ENCODE measurements at regions not wholly inside any gene's neighbourhood (a gene's known extent, or its start where the extent isn't known, plus 50 kb on each side); places are given as distances from the start of the nearest gene placed in this dataset.
A peak's percentile ranks its signal among the peaks of the same experiment; 100 is the strongest.

DNA sequence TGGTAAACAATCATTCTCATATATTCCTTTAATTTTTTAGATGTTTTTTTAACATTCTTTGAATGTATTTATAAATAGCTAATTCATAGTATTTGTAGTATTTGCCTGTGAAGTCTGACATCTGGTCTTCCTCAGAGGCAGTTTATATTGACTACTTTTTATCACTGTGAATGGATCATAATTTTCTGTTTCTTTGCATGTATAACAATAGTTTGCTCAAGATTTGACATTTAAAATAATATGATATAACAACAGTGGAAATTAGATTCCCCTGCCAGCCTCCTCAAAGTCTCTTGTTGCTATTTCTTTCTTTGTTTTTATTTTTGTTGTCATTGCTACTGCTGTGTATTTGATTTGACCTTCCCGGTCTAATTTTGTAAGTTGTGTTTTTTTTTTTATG lies 297.0 kb upstream of the PCDH20 start (continued):
- no peak for TF ChIP-seq ZFP3 (CRISPR knock-in tag; IDR thresholded peaks at IDR 0.05)

DNA sequence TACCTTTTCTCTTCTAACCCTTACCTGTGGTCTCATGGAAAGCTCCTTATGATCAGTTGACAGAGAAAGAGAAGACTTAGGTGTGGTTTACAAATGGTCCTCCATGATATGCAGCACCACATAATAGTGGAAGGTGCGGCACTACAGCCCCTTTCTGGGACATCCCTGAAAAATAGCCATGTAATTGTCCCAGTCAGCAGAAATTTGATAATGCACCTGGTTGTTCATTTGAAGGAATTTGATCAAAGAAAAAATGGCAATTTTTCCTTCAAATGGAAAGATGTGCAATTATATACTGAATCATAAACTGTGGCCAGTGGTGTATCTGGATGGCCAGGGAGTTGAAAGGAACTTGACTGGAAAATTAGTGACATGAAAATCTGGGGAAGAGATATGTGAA lies 293.6 kb upstream of the PCDH20 start:
- ATAC-seq = no peak
- TF ChIP-seq CREB5 (CRISPR knock-in tag; IDR thresholded peaks at IDR 0.05; ENCODE audit: low read depth) = no peak
- no peak for TF ChIP-seq PPARA (CRISPR knock-in tag; IDR thresholded peaks at IDR 0.05; ENCODE audit: borderline replicate concordance)
- no peak for TF ChIP-seq TCF4 (CRISPR knock-in tag; IDR thresholded peaks at IDR 0.05; ENCODE audit: borderline replicate concordance)
- TF ChIP-seq ESRRG (CRISPR knock-in tag; IDR thresholded peaks at IDR 0.05) = no peak
- TF ChIP-seq, protein P1, sequence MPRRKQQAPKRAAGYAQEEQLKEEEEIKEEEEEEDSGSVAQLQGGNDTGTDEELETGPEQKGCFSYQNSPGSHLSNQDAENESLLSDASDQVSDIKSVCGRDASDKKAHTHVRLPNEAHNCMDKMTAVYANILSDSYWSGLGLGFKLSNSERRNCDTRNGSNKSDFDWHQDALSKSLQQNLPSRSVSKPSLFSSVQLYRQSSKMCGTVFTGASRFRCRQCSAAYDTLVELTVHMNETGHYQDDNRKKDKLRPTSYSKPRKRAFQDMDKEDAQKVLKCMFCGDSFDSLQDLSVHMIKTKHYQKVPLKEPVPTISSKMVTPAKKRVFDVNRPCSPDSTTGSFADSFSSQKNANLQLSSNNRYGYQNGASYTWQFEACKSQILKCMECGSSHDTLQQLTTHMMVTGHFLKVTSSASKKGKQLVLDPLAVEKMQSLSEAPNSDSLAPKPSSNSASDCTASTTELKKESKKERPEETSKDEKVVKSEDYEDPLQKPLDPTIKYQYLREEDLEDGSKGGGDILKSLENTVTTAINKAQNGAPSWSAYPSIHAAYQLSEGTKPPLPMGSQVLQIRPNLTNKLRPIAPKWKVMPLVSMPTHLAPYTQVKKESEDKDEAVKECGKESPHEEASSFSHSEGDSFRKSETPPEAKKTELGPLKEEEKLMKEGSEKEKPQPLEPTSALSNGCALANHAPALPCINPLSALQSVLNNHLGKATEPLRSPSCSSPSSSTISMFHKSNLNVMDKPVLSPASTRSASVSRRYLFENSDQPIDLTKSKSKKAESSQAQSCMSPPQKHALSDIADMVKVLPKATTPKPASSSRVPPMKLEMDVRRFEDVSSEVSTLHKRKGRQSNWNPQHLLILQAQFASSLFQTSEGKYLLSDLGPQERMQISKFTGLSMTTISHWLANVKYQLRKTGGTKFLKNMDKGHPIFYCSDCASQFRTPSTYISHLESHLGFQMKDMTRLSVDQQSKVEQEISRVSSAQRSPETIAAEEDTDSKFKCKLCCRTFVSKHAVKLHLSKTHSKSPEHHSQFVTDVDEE (CRISPR knock-in tag; IDR thresholded peaks at IDR 0.05) = no peak
- no peak for TF ChIP-seq OSR1 (CRISPR knock-in tag; IDR thresholded peaks at IDR 0.05)
- no peak for TF ChIP-seq CSRNP3 (CRISPR knock-in tag; IDR thresholded peaks at IDR 0.05)
- TF ChIP-seq, protein P2, sequence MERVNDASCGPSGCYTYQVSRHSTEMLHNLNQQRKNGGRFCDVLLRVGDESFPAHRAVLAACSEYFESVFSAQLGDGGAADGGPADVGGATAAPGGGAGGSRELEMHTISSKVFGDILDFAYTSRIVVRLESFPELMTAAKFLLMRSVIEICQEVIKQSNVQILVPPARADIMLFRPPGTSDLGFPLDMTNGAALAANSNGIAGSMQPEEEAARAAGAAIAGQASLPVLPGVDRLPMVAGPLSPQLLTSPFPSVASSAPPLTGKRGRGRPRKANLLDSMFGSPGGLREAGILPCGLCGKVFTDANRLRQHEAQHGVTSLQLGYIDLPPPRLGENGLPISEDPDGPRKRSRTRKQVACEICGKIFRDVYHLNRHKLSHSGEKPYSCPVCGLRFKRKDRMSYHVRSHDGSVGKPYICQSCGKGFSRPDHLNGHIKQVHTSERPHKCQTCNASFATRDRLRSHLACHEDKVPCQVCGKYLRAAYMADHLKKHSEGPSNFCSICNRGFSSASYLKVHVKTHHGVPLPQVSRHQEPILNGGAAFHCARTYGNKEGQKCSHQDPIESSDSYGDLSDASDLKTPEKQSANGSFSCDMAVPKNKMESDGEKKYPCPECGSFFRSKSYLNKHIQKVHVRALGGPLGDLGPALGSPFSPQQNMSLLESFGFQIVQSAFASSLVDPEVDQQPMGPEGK (CRISPR knock-in tag; IDR thresholded peaks at IDR 0.05; ENCODE audit: borderline replicate concordance) = no peak
- TF ChIP-seq POU6F1 (CRISPR knock-in tag; IDR thresholded peaks at IDR 0.05; ENCODE audit: borderline replicate concordance, low read depth) = no peak
- TF ChIP-seq SNAI2 (CRISPR knock-in tag; IDR thresholded peaks at IDR 0.05) = no peak

DNA sequence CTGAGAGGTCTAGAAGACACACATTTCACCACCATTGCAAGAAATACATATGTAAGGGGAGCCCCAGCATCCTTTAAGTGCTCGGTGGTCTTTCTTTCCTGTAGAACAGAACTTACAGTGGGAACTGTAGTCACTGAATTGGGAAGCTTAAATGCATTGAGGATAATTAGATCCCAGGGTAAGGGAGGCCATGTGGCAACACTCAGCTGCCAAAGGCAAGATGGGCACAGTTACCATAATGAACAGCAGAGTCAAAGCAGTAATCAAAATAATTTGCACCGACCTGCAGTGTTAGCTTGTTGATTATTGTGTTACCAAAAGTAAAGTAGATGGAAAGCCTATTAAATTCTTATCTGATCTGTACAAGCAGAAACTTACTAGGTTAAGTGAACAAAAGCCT lies 291.2 kb upstream of the PCDH20 start:
- no peak for TF ChIP-seq OSR1 (CRISPR knock-in tag; IDR thresholded peaks at IDR 0.05)
- TF ChIP-seq TCF4 (CRISPR knock-in tag; IDR thresholded peaks at IDR 0.05; ENCODE audit: borderline replicate concordance) = peak; percentile 56; the same call in 1 of the 2 replicates
- ATAC-seq = no peak

DNA sequence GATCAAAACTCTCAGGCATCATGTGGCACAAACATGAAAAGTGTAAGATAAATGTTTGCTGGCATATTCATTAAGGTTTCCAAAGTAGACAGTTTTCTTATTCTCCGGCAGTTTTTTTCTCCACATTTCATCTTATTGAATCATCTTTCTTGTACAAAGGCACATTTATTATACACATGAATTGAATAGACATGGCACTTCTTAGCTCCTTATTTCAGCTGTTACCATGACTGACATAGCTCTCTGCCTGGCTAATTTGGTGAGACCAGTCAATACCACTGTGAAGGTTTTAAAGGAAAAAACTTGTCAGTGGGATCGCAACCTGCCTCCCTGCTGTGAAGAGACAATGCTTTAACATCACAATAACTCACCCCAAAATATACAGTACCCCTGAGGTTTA lies 285.0 kb upstream of the PCDH20 start:
- ATAC-seq = no peak
- TF ChIP-seq BACH2 (CRISPR knock-in tag; IDR thresholded peaks at IDR 0.05; ENCODE audit: borderline replicate concordance) (no peak), ZNF565 (CRISPR knock-in tag; conservative IDR thresholded peaks at IDR 0.05; ENCODE audit: low read depth) (no peak), ZC3H10 (CRISPR knock-in tag; IDR thresholded peaks at IDR 0.05) (no peak), ZFP3 (CRISPR knock-in tag; IDR thresholded peaks at IDR 0.05) (no peak), ARNTL (CRISPR knock-in tag; IDR thresholded peaks at IDR 0.05; ENCODE audit: borderline replicate concordance, low read depth) (no peak), GLIS3 (CRISPR knock-in tag; IDR thresholded peaks at IDR 0.05) (no peak), ISL1 (CRISPR knock-in tag; IDR thresholded peaks at IDR 0.05) (no peak), CSRNP3 (CRISPR knock-in tag; IDR thresholded peaks at IDR 0.05) (no peak), CREB5 (CRISPR knock-in tag; IDR thresholded peaks at IDR 0.05; ENCODE audit: low read depth) (no peak), ZFP30 (CRISPR knock-in tag; IDR thresholded peaks at IDR 0.05) (no peak)
- TF ChIP-seq, protein P1 (CRISPR knock-in tag; IDR thresholded peaks at IDR 0.05) = no peak
- TF ChIP-seq, protein P2 (CRISPR knock-in tag; IDR thresholded peaks at IDR 0.05; ENCODE audit: borderline replicate concordance) = no peak
